ENCODE measurements at regions not wholly inside any gene's neighbourhood (a gene's known extent, or its start where the extent isn't known, plus 50 kb on each side); places are given as distances from the start of the nearest gene placed in this dataset.

DNA sequence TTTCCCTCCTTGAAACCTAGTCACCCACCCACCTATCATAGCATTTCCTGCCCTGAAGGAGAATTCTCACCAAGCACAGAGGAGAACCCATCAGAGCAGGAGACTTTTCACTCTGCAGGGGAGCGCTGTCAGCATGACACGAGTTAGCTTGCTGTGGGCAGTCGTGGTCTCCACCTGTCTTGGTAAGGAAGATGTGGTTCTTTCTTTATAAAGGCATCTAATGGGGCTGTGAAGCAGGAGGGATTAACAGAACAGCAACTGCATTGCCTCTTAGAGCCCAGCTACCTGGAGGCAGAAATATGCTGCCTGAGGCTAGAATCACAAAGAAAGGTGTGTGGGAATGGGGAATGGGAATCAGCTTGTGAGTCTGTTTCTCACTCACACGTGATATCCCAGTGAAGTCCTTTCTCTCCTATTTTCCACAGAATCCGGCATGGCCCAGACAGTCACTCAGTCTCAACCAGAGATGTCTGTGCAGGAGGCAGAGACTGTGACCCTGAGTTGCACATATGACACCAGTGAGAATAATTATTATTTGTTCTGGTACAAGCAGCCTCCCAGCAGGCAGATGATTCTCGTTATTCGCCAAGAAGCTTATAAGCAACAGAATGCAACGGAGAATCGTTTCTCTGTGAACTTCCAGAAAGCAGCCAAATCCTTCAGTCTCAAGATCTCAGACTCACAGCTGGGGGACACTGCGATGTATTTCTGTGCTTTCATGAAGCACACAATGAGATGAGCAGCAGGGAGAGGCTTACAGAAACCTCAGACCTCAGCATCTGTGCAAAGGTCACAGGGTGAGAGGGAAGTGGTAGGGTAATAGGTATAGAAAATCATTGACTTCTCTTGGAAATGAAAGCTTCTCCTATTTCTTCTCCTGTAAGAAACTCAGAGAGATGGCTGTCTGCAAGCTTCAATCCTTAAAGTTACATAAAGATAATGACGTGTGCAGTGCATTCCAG is 316.9 kb downstream of the DAD1 start:
- TF ChIP-seq, protein P1, sequence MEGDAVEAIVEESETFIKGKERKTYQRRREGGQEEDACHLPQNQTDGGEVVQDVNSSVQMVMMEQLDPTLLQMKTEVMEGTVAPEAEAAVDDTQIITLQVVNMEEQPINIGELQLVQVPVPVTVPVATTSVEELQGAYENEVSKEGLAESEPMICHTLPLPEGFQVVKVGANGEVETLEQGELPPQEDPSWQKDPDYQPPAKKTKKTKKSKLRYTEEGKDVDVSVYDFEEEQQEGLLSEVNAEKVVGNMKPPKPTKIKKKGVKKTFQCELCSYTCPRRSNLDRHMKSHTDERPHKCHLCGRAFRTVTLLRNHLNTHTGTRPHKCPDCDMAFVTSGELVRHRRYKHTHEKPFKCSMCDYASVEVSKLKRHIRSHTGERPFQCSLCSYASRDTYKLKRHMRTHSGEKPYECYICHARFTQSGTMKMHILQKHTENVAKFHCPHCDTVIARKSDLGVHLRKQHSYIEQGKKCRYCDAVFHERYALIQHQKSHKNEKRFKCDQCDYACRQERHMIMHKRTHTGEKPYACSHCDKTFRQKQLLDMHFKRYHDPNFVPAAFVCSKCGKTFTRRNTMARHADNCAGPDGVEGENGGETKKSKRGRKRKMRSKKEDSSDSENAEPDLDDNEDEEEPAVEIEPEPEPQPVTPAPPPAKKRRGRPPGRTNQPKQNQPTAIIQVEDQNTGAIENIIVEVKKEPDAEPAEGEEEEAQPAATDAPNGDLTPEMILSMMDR (conservative IDR thresholded peaks at IDR 0.05) = no peak
- TF ChIP-seq ZFX (IDR thresholded peaks at IDR 0.05) = no peak

All from C4-2B (cell line).